Activated T-helper 1 cell treated with anti-CD3 and anti-CD28 coated beads, Interleukin-12 subunit alpha, Interleukin-12 subunit beta, Interleukin-2, Interleukin-4 antibody, amounts not matched to agents 30 ng/mL and 10 ng/mL and 1 ng/mL, durations not matched to agents 14 hours and 24 hours and 36 hours (primary cell): ENCODE measurements at regions not wholly inside any gene's neighbourhood (a gene's known extent, or its start where the extent isn't known, plus 50 kb on each side); places are given as distances from the start of the nearest gene placed in this dataset.
A peak's percentile ranks its signal among the peaks of the same experiment; 100 is the strongest.
"Not testable (repeated sequence)": the region's sequence is repeated elsewhere in the genome, so short reads cannot be mapped to it uniquely, and the experiment has no call there.

Experiments
- DNase-seq: peaks from one replicate; pipeline ENCODE4 v3.0.0; 2021; ENCODE audit warnings: low spot score
- H3K27ac Mint-ChIP-seq: one replicate; pipeline ENCODE4 v1.8.0; 2021; ENCODE audit warnings: mild to moderate bottlenecking, mixed read lengths
- H3K27me3 Mint-ChIP-seq: one replicate; pipeline ENCODE4 v1.8.0; 2022; ENCODE audit warnings: mild to moderate bottlenecking, moderate library complexity, mixed read lengths; ENCODE audit not compliant: insufficient read depth
- H3K36me3 Mint-ChIP-seq: one replicate; pipeline ENCODE4 v1.8.0; 2021; ENCODE audit warnings: low read depth, mixed read lengths
- H3K4me1 Mint-ChIP-seq: one replicate; pipeline ENCODE4 v1.8.0; 2021; ENCODE audit warnings: low read depth, mixed read lengths
- H3K4me3 Mint-ChIP-seq: one replicate; pipeline ENCODE4 v1.8.0; 2021; ENCODE audit warnings: mild to moderate bottlenecking, moderate library complexity, mixed read lengths
- H3K9me3 Mint-ChIP-seq: one replicate; pipeline ENCODE4 v1.8.0; 2021; ENCODE audit warnings: mixed read lengths
- intact Hi-C: fragments of 100-400 bp; cut with micrococcal nuclease; formaldehyde crosslinking; loops from one replicate; pipeline ENCODE4 v1.15.1; 2024

GRCh38 chr2:101645886-101646285 lies 51.6 kb upstream of the MAP4K4 start:
- H3K9me3 Mint-ChIP-seq, intact Hi-C loops, H3K36me3 Mint-ChIP-seq, H3K27ac Mint-ChIP-seq, H3K27me3 Mint-ChIP-seq, H3K4me3 Mint-ChIP-seq, DNase-seq: not testable (repeated sequence)
- peaks cover 14% of the 10 kb centered on the region for H3K4me1 Mint-ChIP-seq

- Mint-ChIP-seq H3K4me3 (no peak overlapping the region), H3K27me3 (no peaks in the 10 kb centered on the region), H3K9me3 (no peaks in the 10 kb centered on the region), H3K27ac (no peak overlapping the region), H3K36me3 (peaks cover 2% of the 10 kb centered on the region), H3K4me1 (peaks cover 6% of the 10 kb centered on the region)
- intact Hi-C loops: no loop called here
- no peak for DNase-seq
Observed at GRCh38 chr2:101644842-101645383, 52.6 kb upstream of the MAP4K4 start.

DNA sequence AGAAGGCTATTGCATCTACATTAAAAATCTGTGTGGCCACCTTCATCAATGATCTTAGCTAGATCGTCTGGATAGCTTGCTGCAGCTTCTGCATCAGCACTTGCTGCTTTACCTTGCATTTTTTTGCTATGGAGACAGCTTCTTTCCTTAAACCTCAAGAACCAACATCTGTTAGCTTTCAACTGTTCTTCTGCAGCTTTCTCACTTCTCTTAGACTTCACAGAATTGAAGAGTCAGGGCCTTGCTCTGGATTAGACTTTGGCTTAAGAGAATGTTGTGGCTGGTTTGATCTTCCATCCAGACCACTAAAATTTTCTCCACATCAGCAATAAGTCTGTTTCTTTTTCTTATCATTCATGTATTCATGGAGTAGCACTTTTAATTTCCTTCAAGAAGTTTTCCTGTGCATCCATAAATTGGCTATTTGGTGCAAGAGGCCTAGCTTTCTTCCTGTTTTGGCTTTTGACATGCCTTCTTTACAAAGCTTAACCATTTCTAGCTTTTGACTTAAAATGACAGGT lies 54.4 kb upstream of the MAP4K4 start:
- no peaks in the 10 kb centered on the region for H3K9me3 Mint-ChIP-seq
- H3K36me3 Mint-ChIP-seq: peaks cover 2% of the 10 kb centered on the region
- no peak for DNase-seq
- peaks cover 1% of the 10 kb centered on the region for H3K4me1 Mint-ChIP-seq
- H3K27ac Mint-ChIP-seq: no peak overlapping the region
- intact Hi-C loops: no loop called here
- H3K27me3 Mint-ChIP-seq: peaks cover 2% of the 10 kb centered on the region
- H3K4me3 Mint-ChIP-seq: no peak overlapping the region

DNA sequence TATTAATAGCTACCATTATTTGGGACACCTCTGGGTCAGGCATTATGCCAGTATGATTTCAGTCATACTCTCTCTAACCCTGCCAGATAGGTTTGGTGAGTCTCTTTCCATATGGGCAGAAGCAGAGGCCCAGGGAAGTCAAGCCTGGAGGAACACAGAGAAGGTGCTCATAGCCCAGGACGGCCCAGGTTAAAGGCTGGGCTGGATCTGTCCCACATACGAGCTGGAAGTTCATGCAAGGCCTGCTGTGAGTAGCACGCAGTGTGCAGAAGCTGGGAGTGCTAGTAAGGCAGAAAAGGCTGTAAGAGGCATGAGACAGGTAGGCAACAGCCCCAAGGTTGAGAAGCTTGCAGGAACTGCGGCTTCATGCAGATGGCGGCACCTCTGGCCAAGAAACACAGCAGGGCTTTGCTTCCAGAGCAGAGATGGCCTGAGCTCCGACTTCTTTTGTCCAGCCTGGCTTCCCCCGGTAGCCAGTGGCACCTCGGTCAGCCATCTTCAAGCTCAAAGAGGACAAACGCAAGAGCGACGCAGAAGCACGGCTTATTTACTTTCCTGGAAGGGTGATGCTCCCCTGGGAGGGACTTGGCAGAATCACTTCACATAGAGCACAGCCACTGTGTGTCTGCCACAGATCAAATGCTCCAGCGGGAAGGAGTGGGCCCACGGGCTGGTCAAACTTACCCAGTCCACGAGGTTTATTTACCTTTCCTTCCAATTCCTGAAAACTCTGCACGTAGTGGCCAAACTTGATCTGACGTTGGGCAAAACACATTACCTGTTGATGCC lies 58.5 kb upstream of the MAP4K4 start:
- intact Hi-C loops: no loop called here
- H3K9me3 Mint-ChIP-seq: no peaks in the 10 kb centered on the region

DNA sequence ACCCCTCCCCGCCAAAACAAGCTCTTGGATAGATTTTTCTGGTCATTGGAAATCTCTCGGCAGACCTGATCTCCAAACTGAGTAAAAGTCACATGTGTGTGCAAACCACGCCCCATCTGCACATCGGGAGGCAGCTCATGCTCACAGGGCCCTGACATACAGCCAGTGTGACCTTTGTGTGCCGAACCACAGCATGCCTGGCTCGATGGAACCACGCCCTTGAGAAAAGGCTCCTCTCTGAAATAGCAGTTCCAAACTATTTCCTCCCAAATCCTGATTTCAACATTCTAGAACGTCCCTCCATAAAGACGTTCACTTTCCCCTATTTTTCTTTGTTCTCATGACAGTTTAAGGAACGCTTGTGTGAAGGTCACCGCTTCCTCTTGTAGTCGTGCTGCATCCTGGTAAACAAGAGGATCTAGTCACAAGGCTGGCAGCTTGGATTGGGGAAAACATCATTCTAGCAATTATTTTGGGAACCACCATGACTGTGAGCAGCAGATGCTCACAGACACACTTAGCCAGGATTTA lies 59.3 kb upstream of the MAP4K4 start:
- Mint-ChIP-seq H3K36me3 (no peaks in the 10 kb centered on the region), H3K27ac (no peak overlapping the region), H3K4me3 (no peak overlapping the region), H3K9me3 (no peaks in the 10 kb centered on the region), H3K27me3 (peaks cover 2% of the 10 kb centered on the region), H3K4me1 (peaks cover 5% of the 10 kb centered on the region)
- no peak for DNase-seq
- intact Hi-C loops: no loop called here

More for the DNA sequence above, 58.5 kb upstream of the MAP4K4 start:
- Mint-ChIP-seq H3K36me3 (no peaks in the 10 kb centered on the region), H3K4me3 (no peak overlapping the region), H3K27ac (no peak overlapping the region), H3K27me3 (peaks cover 2% of the 10 kb centered on the region), H3K4me1 (peaks cover 2% of the 10 kb centered on the region)
- no peak for DNase-seq

GRCh38 chr2:101630224-101630949 lies 67.1 kb upstream of the MAP4K4 start:
- intact Hi-C loops: no loop called here
- Mint-ChIP-seq H3K27me3 (no peaks in the 10 kb centered on the region), H3K36me3 (no peaks in the 10 kb centered on the region), H3K4me3 (no peak overlapping the region), H3K4me1 (peaks cover 10% of the 10 kb centered on the region), H3K9me3 (peaks cover 7% of the 10 kb centered on the region), H3K27ac (no peak overlapping the region)
- no peak for DNase-seq

- no peak overlapping the region for H3K27ac Mint-ChIP-seq
- H3K36me3 Mint-ChIP-seq: no peaks in the 10 kb centered on the region
- peaks cover 7% of the 10 kb centered on the region for H3K9me3 Mint-ChIP-seq
- no peak for DNase-seq
- H3K4me1 Mint-ChIP-seq: peaks cover 18% of the 10 kb centered on the region
- H3K27me3 Mint-ChIP-seq: no peaks in the 10 kb centered on the region
- intact Hi-C loops: no loop called here
- no peak overlapping the region for H3K4me3 Mint-ChIP-seq
Observed at GRCh38 chr2:101628030-101628392, 69.5 kb upstream of the MAP4K4 start.

GRCh38 chr2:101627285-101628029 lies 70.0 kb upstream of the MAP4K4 start:
- no peak overlapping the region for H3K27ac Mint-ChIP-seq
- no peaks in the 10 kb centered on the region for H3K27me3 Mint-ChIP-seq
- no peak for DNase-seq
- no peak overlapping the region for H3K4me3 Mint-ChIP-seq
- H3K9me3 Mint-ChIP-seq: peaks cover 7% of the 10 kb centered on the region
- H3K36me3 Mint-ChIP-seq: no peaks in the 10 kb centered on the region
- H3K4me1 Mint-ChIP-seq: peaks cover 24% of the 10 kb centered on the region
- intact Hi-C loops: no loop called here

DNA sequence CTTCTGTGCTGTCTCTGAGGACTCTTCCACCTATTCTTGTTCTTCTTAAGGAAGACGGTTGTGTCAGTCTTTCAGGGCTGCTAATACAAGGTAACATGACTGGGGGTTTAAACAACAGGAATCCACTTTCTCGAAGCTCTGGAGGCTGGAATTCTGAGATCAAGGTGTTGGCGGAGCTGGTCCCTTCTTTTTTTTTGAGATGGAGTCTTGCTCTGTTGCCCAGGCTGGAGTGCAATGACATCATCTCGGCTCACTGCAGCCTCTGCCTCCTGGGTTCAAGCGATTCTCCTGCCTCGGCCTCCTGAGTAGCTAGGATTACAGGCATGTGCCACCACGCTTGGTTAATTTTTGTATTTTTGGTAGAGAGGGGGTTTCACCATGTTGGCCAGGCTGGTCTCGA lies 71.7 kb upstream of the MAP4K4 start:
- H3K36me3 Mint-ChIP-seq, H3K9me3 Mint-ChIP-seq, H3K4me3 Mint-ChIP-seq, H3K27me3 Mint-ChIP-seq, H3K27ac Mint-ChIP-seq, DNase-seq, intact Hi-C loops: not testable (repeated sequence)
- peaks cover 34% of the 10 kb centered on the region for H3K4me1 Mint-ChIP-seq

DNA sequence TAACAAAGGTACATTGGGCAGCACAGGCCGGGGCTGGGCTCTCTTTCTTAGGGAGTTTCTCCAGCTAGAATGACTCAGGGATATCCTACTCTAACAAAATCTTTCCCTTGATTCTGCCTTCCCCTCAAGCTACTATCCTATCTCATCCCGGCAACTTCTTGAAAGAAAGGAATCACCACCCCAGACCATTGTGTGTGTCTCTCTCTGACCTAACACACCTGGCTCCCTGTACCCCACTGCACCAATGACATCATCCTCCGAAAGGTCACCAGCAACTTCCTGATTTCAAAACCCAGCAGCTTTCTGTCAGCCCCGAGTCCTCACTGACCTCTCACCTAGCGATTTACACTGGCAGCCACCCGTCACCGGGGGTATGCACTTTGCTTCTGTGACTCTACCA lies 72.1 kb upstream of the MAP4K4 start:
- H3K27ac Mint-ChIP-seq: no peak overlapping the region
- peaks cover 34% of the 10 kb centered on the region for H3K4me1 Mint-ChIP-seq
- H3K4me3 Mint-ChIP-seq: no peak overlapping the region
- H3K36me3 Mint-ChIP-seq: peaks cover under 1% of the 10 kb centered on the region
- peaks cover 7% of the 10 kb centered on the region for H3K9me3 Mint-ChIP-seq
- intact Hi-C loops: no loop called here
- DNase-seq: no peak
- no peaks in the 10 kb centered on the region for H3K27me3 Mint-ChIP-seq

DNA sequence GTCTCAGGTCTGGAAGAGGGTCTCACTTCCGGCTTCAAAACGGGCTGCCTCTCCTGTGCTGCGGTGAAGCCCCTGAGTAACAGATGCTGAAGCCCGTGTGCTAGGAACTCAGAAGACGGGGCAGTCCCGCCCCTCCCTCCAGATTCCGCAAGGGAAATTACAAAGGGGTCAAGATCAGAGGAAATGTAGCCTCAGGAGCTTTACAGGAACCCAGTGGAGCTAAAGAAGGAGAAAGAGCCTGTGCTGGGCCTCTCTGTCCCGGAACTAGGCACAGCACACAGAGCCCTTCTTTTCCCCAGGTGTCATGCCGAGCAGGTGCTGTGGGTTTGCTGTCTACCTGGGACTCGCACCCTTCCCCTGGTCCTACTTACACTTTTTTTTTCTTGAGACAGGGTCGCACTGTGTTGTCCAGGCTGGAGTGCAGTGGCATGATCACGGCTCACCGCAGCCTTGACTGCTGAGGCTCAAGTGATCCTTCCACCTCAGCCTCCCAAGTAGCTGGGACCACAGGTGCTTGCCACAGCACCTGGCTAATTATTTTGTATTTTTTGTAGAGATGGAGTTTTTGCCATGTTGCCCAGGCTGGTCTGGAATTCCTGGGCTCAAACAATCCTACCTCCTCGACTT lies 72.7 kb upstream of the MAP4K4 start:
- Mint-ChIP-seq H3K4me3 (no peak overlapping the region), H3K4me1 (peaks cover 34% of the 10 kb centered on the region), H3K36me3 (peaks cover 1% of the 10 kb centered on the region), H3K9me3 (peaks cover 7% of the 10 kb centered on the region), H3K27ac (no peak overlapping the region), H3K27me3 (no peaks in the 10 kb centered on the region)
- intact Hi-C loops: no loop called here
- DNase-seq: no peak

GRCh38 chr2:101623031-101623521 lies 74.4 kb upstream of the MAP4K4 start:
- intact Hi-C loops: loop anchor here (1.0 kb wide), 1 partner anchor 29 kb away; no protein-coding TSS in a partner anchor
- Mint-ChIP-seq H3K27ac (peak overlapping the region; percentile 20), H3K4me1 (peaks cover 34% of the 10 kb centered on the region), H3K4me3 (peak overlapping the region; percentile 2), H3K36me3 (peaks cover 1% of the 10 kb centered on the region), H3K27me3 (no peaks in the 10 kb centered on the region), H3K9me3 (peaks cover 7% of the 10 kb centered on the region)
- no peak for DNase-seq
